RWPE2 (cell line): ENCODE measurements at regions not wholly inside any gene's neighbourhood (a gene's known extent, or its start where the extent isn't known, plus 50 kb on each side); places are given as distances from the start of the nearest gene placed in this dataset.

Experiments used
- ATAC-seq: fragments of 200-7000 bp; cut with Tn5 transposase; 3 replicates; pipeline ENCODE4 v1.9.1; 2021; ENCODE audit warnings: low read depth
- DNase-seq: peaks from one replicate; pipeline ENCODE4 v3.0.0-alpha.2; 2020; ENCODE audit warnings: low spot score
- H3K27ac ChIP-seq: fragments of 450-650 bp; 2 replicates; pipeline ENCODE4 v1.5.1; 2017; ENCODE audit warnings: mild to moderate bottlenecking; ENCODE audit not compliant: poor library complexity, severe bottlenecking
- H3K27me3 ChIP-seq: fragments of 250-450 bp; sonication (Bioruptor Pico); 2 replicates; pipeline ENCODE4 v1.5.1; 2021; ENCODE audit warnings: mild to moderate bottlenecking, moderate library complexity; ENCODE audit not compliant: insufficient read depth, poor library complexity, severe bottlenecking
- H3K36me3 ChIP-seq: fragments of 250-450 bp; sonication (Bioruptor Pico); 2 replicates; pipeline ENCODE4 v1.5.1; 2020; ENCODE audit warnings: low read depth, mild to moderate bottlenecking, moderate library complexity
- H3K4me1 ChIP-seq: fragments of 250-450 bp; sonication (Bioruptor Pico); 2 replicates; pipeline ENCODE4 v1.5.1; 2021; ENCODE audit warnings: mild to moderate bottlenecking, moderate library complexity; ENCODE audit not compliant: insufficient read depth, poor library complexity, severe bottlenecking
- H3K4me3 ChIP-seq: fragments of 250-450 bp; sonication (Bioruptor Pico); 2 replicates; pipeline ENCODE4 v1.5.1; 2021; ENCODE audit warnings: mild to moderate bottlenecking, moderate library complexity; ENCODE audit not compliant: severe bottlenecking
- H3K9me3 ChIP-seq: fragments of 250-450 bp; sonication (Bioruptor Pico); 2 replicates; pipeline ENCODE4 v1.5.1; 2021; ENCODE audit warnings: mild to moderate bottlenecking, moderate library complexity; ENCODE audit not compliant: severe bottlenecking
- TF ChIP-seq, protein P1 (sequence below): fragments of 450-650 bp; IDR thresholded peaks from one replicate; pipeline ENCODE4 v1.5.1; 2017; ENCODE audit warnings: mild to moderate bottlenecking, moderate library complexity; ENCODE audit not compliant: poor library complexity, severe bottlenecking

DNA sequence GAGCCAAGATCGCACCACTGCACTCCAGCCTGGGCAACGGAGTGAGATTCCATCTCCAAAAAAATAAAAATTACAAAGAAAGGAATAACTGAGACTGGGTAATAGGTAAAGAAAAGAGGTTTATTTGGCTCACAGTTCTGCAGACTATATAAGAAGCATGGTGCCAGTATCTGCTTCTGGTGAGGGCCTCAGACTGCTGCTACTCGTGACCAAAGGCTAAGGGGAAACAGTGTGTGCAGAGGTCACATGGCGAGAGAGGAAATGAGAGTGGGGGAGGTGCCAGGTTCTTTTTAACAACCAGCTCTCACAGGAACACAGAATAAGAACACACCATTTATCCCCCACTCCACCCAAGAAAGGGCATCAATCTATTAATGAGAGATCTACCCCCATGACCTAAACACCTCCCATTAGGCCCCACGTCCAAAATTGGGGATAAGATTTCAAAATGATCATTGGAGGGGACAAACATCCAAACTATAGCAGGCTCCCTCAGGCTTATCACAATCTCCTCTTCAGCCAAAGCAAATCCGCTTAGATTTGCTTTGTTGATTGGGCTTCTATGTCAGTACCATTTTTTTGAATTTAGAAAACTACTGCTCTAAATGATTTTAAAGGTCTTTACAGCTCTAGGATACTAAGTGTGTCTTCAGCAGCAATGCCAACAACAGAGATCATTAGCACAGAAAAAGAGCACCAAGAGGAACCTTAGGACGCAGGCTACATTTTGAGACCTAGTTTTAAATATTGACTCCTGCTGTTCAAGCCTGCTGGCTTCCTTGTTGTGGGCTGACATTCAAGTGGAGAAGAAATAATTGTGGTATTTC, 84.2 kb upstream of the TBL1XR1 start:
- ATAC-seq (no peak), DNase-seq (no peak)
- H3K4me1 ChIP-seq, result peaks cover 19% of the 10 kb centered on the region
- TF ChIP-seq, protein P1, sequence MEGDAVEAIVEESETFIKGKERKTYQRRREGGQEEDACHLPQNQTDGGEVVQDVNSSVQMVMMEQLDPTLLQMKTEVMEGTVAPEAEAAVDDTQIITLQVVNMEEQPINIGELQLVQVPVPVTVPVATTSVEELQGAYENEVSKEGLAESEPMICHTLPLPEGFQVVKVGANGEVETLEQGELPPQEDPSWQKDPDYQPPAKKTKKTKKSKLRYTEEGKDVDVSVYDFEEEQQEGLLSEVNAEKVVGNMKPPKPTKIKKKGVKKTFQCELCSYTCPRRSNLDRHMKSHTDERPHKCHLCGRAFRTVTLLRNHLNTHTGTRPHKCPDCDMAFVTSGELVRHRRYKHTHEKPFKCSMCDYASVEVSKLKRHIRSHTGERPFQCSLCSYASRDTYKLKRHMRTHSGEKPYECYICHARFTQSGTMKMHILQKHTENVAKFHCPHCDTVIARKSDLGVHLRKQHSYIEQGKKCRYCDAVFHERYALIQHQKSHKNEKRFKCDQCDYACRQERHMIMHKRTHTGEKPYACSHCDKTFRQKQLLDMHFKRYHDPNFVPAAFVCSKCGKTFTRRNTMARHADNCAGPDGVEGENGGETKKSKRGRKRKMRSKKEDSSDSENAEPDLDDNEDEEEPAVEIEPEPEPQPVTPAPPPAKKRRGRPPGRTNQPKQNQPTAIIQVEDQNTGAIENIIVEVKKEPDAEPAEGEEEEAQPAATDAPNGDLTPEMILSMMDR, result no peak
- H3K27me3 ChIP-seq, result no peaks in the 10 kb centered on the region
- no peak overlapping the region for H3K4me3 ChIP-seq
- H3K9me3 ChIP-seq, result no peaks in the 10 kb centered on the region
- H3K27ac ChIP-seq, result no peak overlapping the region
- no peaks in the 10 kb centered on the region for H3K36me3 ChIP-seq

DNA sequence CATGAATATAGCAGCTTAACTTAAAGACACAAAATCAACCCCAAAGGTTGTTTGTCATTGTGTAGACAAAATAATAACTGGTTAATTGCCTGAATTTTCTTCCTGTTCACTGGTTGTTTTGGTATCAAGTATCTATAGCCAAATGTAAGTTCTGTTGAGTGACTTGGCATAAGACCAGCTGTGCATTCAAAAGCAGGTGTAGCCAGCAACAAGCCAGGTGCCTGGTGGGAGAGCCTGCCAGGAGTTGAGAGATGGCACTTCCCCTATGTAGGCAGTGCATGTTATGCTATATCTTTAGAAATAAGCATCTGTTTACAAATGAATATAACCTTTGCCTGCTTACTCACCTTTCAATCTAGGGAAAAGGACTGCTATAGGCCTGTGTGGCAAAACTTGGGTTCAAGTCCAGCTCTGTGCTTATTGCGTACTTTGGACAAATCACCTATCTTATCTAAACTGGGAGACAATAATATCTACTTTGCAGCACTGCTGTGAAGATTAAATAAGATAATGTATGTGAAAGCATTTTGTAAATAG, 84.9 kb upstream of the TBL1XR1 start:
- Histone ChIP-seq H3K9me3 (no peaks in the 10 kb centered on the region), H3K36me3 (no peaks in the 10 kb centered on the region), H3K4me1 (peaks cover 20% of the 10 kb centered on the region), H3K27me3 (no peaks in the 10 kb centered on the region), H3K4me3 (no peak overlapping the region), H3K27ac (no peak overlapping the region)
- ATAC-seq (no peak), DNase-seq (no peak)
- TF ChIP-seq, protein P1, result no peak

DNA sequence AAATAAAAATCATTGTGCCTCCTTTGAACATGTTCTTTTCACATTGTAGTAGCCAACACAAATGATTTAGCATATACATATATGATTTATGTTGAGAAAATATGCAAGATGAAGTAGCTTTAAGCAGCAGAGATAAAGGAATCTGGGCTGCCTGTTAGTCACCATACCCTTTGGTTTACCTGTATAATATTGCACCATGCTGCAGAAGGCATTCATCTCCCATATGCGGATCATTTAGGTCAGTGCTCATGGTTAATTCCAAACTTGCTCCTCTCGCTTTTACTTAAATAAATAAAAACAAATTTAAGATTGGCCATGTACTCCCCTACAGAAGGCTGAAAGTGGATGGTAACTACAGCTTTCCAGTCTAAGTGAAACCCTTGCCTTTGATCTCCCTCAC, 86.7 kb upstream of the TBL1XR1 start:
- H3K27ac ChIP-seq, result no peak overlapping the region
- peaks cover 20% of the 10 kb centered on the region for H3K4me1 ChIP-seq
- no peak overlapping the region for H3K4me3 ChIP-seq
- no peaks in the 10 kb centered on the region for H3K27me3 ChIP-seq
- DNase-seq (no peak), ATAC-seq (no peak)
- no peaks in the 10 kb centered on the region for H3K36me3 ChIP-seq
- TF ChIP-seq, protein P1, result no peak
- H3K9me3 ChIP-seq, result no peaks in the 10 kb centered on the region

DNA sequence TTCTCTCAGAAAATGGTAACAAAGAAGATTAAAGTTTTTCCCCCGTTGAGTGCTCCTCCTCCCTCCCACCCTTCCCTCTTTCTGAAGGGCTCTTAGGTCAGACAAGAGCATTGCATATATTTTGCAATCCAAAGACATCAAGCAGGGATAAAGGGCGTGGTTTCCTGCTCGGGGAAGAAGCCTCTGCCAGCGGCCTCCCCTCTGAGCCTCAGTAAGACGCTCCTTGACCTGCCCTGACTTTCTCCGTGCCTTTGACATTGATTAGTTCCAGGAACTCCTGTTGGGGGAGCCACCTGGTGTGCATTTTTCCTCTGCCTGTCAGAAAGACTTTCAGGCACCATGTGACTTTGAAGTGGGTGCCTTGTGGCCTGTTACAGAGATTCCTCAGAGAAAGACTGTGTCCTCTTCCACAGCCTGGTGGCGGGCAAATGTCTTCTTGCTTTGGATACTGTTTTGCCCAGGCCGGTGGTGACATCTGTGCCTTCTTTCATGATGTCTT, 87.2 kb upstream of the TBL1XR1 start:
- TF ChIP-seq, protein P1, result no peak
- ATAC-seq, result peak; percentile 25; the same call in 1 of the 3 replicates
- H3K4me3 ChIP-seq, result no peak overlapping the region
- no peaks in the 10 kb centered on the region for H3K9me3 ChIP-seq
- H3K27me3 ChIP-seq, result no peaks in the 10 kb centered on the region
- peaks cover 20% of the 10 kb centered on the region for H3K4me1 ChIP-seq
- no peak overlapping the region for H3K27ac ChIP-seq
- DNase-seq, result no peak
- H3K36me3 ChIP-seq, result no peaks in the 10 kb centered on the region

DNA sequence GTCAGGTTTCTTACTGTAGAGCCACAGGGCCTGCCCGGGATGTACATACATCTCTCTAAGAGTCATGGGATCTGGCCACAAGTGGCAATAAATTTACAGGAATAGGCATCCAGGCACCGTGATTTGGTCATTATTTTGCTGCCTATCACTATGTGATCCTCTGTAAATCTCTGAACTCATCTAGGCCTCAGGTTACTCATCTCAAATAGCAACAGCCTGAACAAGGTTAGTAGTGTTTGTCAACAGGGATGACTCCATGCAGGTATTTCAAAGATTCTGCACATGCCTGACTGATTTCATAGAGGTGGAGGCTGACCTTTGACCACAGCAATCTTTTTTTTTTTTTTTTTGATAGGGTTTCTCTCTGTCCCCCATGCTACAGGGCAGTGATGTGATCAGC, 88.8 kb upstream of the TBL1XR1 start:
- TF ChIP-seq, protein P1, result no peak
- no peaks in the 10 kb centered on the region for H3K9me3 ChIP-seq
- H3K4me1 ChIP-seq, result peaks cover 20% of the 10 kb centered on the region
- peak overlapping the region; percentile 30 for H3K27ac ChIP-seq
- ATAC-seq (peak; percentile 98), DNase-seq (no peak)
- no peaks in the 10 kb centered on the region for H3K36me3 ChIP-seq
- H3K27me3 ChIP-seq, result no peaks in the 10 kb centered on the region
- H3K4me3 ChIP-seq, result no peak overlapping the region
